Endodermal cell (in vitro differentiated cells): ENCODE measurements at regions not wholly inside any gene's neighbourhood (a gene's known extent, or its start where the extent isn't known, plus 50 kb on each side); places are given as distances from the start of the nearest gene placed in this dataset.

Experiments used
- DNase-seq: peaks from one replicate; pipeline ENCODE4 v3.0.0-alpha.2; 2017
- H3K27ac ChIP-seq: 2 replicates; pipeline ENCODE4 v1.5.1; 2013; ENCODE audit warnings: mild to moderate bottlenecking, low read depth, low read length, moderate library complexity
- H3K27me3 ChIP-seq: 2 replicates; pipeline ENCODE4 v1.6.1; 2013; ENCODE audit warnings: mild to moderate bottlenecking, low read length, moderate library complexity; ENCODE audit not compliant: insufficient read depth, control insufficient read depth, poor library complexity, severe bottlenecking
- H3K36me3 ChIP-seq: 2 replicates; pipeline ENCODE4 v1.7.0; 2013; ENCODE audit warnings: mild to moderate bottlenecking, low read length, moderate library complexity; ENCODE audit not compliant: control insufficient read depth, insufficient read depth
- H3K4me1 ChIP-seq: one replicate; pipeline ENCODE4 v1.7.0; 2013; ENCODE audit warnings: low read length; ENCODE audit not compliant: control insufficient read depth, insufficient read depth
- H3K4me3 ChIP-seq: 2 replicates; pipeline ENCODE4 v1.5.1; 2013; ENCODE audit warnings: mild to moderate bottlenecking, low read length, moderate library complexity
- H3K9ac ChIP-seq: 2 replicates; pipeline ENCODE4 v1.6.1; 2013; ENCODE audit warnings: mild to moderate bottlenecking, low read length, moderate library complexity; ENCODE audit not compliant: poor library complexity, severe bottlenecking; ENCODE audit errors: extremely low read depth
- H3K9me3 ChIP-seq: 2 replicates; pipeline ENCODE4 v1.6.1; 2013; ENCODE audit warnings: mild to moderate bottlenecking, low read length, moderate library complexity; ENCODE audit not compliant: control insufficient read depth
- H3K27ac Mint-ChIP-seq: 2 replicates; pipeline ENCODE4 v1.8.0; 2020; ENCODE audit warnings: mixed read lengths
- H3K27me3 Mint-ChIP-seq: 2 replicates; pipeline ENCODE4 v1.8.0; 2021; ENCODE audit warnings: mild to moderate bottlenecking, mixed read lengths; ENCODE audit not compliant: insufficient read depth
- H3K36me3 Mint-ChIP-seq: 2 replicates; pipeline ENCODE4 v1.8.0; 2020; ENCODE audit warnings: low read depth, mixed read lengths
- H3K4me1 Mint-ChIP-seq: 2 replicates; pipeline ENCODE4 v1.8.0; 2020; ENCODE audit warnings: mixed read lengths
- H3K4me3 Mint-ChIP-seq: 2 replicates; pipeline ENCODE4 v1.8.0; 2020; ENCODE audit warnings: mild to moderate bottlenecking, moderate library complexity, mixed read lengths
- H3K9me3 Mint-ChIP-seq: 2 replicates; pipeline ENCODE4 v1.8.0; 2020; ENCODE audit warnings: mild to moderate bottlenecking, mixed read lengths
- WGBS, 2 experiments: methylation state at CpG; one replicate each; pipeline versions ENCODE4 v1.1.5 to v1.1.7; 2013; ENCODE audit warnings: missing lambda C conversion rate in 2 of 2, mixed read lengths in 1 of 2; ENCODE audit not compliant: insufficient coverage in 1 of 2, insufficient read length in 1 of 2; 5-methylcytosine and 5-hydroxymethylcytosine counted together
- TF ChIP-seq, protein P1 (sequence below): fragments of 200-600 bp; sonication (generic); conservative IDR thresholded peaks from 2 replicates; pipeline ENCODE4 v1.5.0; 2021; ENCODE audit warnings: antibody characterized with exemption, mild to moderate bottlenecking

DNA sequence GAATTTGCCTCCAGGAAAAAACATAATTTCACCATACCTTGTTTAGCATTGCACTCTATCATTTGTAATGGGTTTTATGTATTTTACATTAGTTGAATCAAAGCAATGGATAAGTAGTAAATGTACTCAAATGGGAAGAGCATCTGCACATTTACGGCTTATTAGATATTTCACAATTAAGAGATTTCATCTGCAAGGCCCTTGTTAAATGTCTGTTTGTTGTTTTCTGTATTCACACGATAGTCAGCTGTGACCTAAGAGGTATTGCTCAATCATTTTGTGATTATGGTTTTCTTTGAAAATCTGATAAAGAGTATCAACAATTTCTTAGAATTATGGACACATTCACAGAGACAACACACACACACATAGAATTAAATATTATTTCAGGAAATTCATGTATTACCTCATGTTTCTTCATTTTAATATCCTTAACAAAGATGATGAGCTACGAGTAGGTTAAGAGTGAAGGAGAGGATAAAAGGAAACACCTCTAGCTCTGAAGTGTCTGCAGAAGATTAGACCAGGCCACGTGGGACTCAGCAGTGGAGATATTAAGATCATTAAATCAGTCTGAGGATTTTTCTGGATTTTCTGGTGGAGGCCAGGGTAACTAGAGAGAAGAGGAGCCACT is 121.9 kb upstream of the POU1F1 start:
- H3K9me3 Mint-ChIP-seq, result peaks cover 9% of the 10 kb centered on the region
- Histone ChIP-seq H3K4me3 (no peak overlapping the region), H3K27ac (no peak overlapping the region), H3K36me3 (no peaks in the 10 kb centered on the region), H3K9me3 (no peaks in the 10 kb centered on the region), H3K9ac (no peak overlapping the region), H3K4me1 (no peaks in the 10 kb centered on the region), H3K27me3 (no peaks in the 10 kb centered on the region)
- TF ChIP-seq, protein P1, sequence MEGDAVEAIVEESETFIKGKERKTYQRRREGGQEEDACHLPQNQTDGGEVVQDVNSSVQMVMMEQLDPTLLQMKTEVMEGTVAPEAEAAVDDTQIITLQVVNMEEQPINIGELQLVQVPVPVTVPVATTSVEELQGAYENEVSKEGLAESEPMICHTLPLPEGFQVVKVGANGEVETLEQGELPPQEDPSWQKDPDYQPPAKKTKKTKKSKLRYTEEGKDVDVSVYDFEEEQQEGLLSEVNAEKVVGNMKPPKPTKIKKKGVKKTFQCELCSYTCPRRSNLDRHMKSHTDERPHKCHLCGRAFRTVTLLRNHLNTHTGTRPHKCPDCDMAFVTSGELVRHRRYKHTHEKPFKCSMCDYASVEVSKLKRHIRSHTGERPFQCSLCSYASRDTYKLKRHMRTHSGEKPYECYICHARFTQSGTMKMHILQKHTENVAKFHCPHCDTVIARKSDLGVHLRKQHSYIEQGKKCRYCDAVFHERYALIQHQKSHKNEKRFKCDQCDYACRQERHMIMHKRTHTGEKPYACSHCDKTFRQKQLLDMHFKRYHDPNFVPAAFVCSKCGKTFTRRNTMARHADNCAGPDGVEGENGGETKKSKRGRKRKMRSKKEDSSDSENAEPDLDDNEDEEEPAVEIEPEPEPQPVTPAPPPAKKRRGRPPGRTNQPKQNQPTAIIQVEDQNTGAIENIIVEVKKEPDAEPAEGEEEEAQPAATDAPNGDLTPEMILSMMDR, result no peak
- no peak for DNase-seq
- no peaks in the 10 kb centered on the region for H3K27me3 Mint-ChIP-seq
- 63% methylated on average over 4 of the region's 4 CpGs; no CpG with 5 or more reads in 1 of the 2 experiments for WGBS, 2 experiments
- H3K4me1 Mint-ChIP-seq, result no peaks in the 10 kb centered on the region
- H3K27ac Mint-ChIP-seq, result no peak overlapping the region
- no peak overlapping the region for H3K4me3 Mint-ChIP-seq
- no peaks in the 10 kb centered on the region for H3K36me3 Mint-ChIP-seq

DNA sequence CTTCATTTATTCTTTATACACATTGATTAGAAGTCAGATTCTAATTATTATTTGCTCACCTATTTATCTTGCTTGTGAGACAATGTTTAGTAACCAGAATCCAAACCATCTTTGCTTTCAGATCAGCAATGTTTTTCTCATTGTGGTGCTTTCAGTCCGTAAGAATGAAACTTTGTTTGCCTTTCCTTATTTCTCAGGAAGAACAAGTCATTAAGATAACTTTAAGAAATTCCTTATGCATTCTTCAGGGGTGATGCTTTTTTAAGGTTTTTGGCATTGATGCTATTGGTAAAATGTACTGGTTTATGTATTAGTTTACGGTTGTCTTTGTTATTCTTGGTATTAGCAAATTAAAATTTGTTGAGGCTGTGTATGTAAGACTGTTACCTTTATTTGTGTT is 120.8 kb upstream of the POU1F1 start:
- no peaks in the 10 kb centered on the region for H3K36me3 Mint-ChIP-seq
- H3K36me3 ChIP-seq, result no peaks in the 10 kb centered on the region
- no peak for DNase-seq
- H3K9me3 Mint-ChIP-seq, result peaks cover 9% of the 10 kb centered on the region
- no peaks in the 10 kb centered on the region for H3K27me3 Mint-ChIP-seq
- H3K27ac Mint-ChIP-seq, result no peak overlapping the region
- H3K9ac ChIP-seq, result no peak overlapping the region
- no peaks in the 10 kb centered on the region for H3K27me3 ChIP-seq
- H3K27ac ChIP-seq, result no peak overlapping the region
- H3K4me3 ChIP-seq, result no peak overlapping the region
- H3K4me1 ChIP-seq, result no peaks in the 10 kb centered on the region
- H3K4me1 Mint-ChIP-seq, result no peaks in the 10 kb centered on the region
- TF ChIP-seq, protein P1, result no peak
- no peak overlapping the region for H3K4me3 Mint-ChIP-seq
- WGBS, 2 experiments, result 98 to 100% methylated on average over 2 of the region's 2 CpGs
- no peaks in the 10 kb centered on the region for H3K9me3 ChIP-seq

DNA sequence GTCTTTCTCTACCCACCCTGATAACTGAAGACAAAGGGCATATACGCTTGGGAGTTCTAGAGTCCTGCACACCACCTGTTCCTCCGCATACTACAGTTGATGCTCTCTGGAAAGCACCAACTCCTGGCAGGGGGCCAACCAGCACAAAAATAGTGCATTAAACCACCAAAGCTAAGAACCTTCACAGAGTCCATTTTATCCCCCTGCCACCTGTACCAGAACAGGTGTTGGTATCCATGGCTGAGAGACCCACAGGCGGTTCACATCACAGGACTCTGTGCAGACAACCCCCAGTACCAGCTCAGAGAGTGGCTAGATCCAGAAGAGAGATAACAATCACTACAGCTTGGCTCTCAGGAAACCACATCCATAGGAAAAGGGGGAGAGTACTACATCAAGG is 114.4 kb upstream of the POU1F1 start:
- H3K27me3 ChIP-seq, result no peaks in the 10 kb centered on the region
- no peak for DNase-seq
- H3K27me3 Mint-ChIP-seq, result no peaks in the 10 kb centered on the region
- H3K4me1 ChIP-seq, result no peaks in the 10 kb centered on the region
- no peak overlapping the region for H3K4me3 ChIP-seq
- H3K4me3 Mint-ChIP-seq, result no peak overlapping the region
- H3K9ac ChIP-seq, result no peak overlapping the region
- H3K4me1 Mint-ChIP-seq, result no peaks in the 10 kb centered on the region
- H3K9me3 Mint-ChIP-seq, result peaks cover 17% of the 10 kb centered on the region
- 88% methylated on average over 3 of the region's 3 CpGs; no CpG with 5 or more reads in 1 of the 2 experiments for WGBS, 2 experiments
- H3K36me3 Mint-ChIP-seq, result no peaks in the 10 kb centered on the region
- TF ChIP-seq, protein P1, result no peak
- no peaks in the 10 kb centered on the region for H3K9me3 ChIP-seq
- H3K27ac ChIP-seq, result no peak overlapping the region
- H3K36me3 ChIP-seq, result no peaks in the 10 kb centered on the region
- H3K27ac Mint-ChIP-seq, result no peak overlapping the region
